H1 (cell line): ENCODE measurements at regions not wholly inside any gene's neighbourhood (a gene's known extent, or its start where the extent isn't known, plus 50 kb on each side); places are given as distances from the start of the nearest gene placed in this dataset.

Experiments used
- CTCF ChIA-PET: fragments of 300-600 bp; sonication (Branson Sonifier 250); formaldehyde crosslinking; loops from one replicate; lab custom pipeline; 2021; ENCODE audit not compliant: partially characterized antibody; lab: Charles Lee
- POLR2A ChIA-PET: fragments of 300-600 bp; sonication (Branson Sonifier 250); formaldehyde crosslinking; loops from one replicate; lab custom pipeline; 2021; ENCODE audit warnings: inconsistent platforms; ENCODE audit not compliant: partially characterized antibody; lab: Charles Lee
- DNase-seq, 2 experiments: peaks; one replicate each; pipeline versions ENCODE4 v3.0.0 to v3.0.0-alpha.2; 2010 to 2022; ENCODE audit warnings: low spot score in 2 of 2, low read depth in 1 of 2, mixed read lengths in 1 of 2
- FAIRE-seq: peaks from 2 replicates; lab custom pipeline; 2011; peaks lifted over from hg19 to GRCh38; lab: Jason Lieb, UNC
- H2AFZ ChIP-seq: 2 replicates; pipeline ENCODE4 v1.8.1; 2012; ENCODE audit warnings: low read length, inconsistent platforms
- H2AK5ac ChIP-seq: 2 replicates; pipeline ENCODE4 v1.6.1; 2013; ENCODE audit warnings: low read depth, low read length
- H2BK120ac ChIP-seq: replicated peaks from 2 replicates; pipeline ENCODE3; 2013; ENCODE audit warnings: low read depth, low read length, inconsistent platforms
- H2BK12ac ChIP-seq: 2 replicates; pipeline ENCODE4 v1.6.1; 2013; ENCODE audit warnings: low read depth, low read length
- H2BK15ac ChIP-seq: 2 replicates; pipeline ENCODE4 v1.6.1; 2013; ENCODE audit warnings: low read length
- H2BK20ac ChIP-seq: 2 replicates; pipeline ENCODE4 v1.6.1; 2013; ENCODE audit warnings: low read length
- H2BK5ac ChIP-seq: 2 replicates; pipeline ENCODE4 v1.6.1; 2013; ENCODE audit warnings: low read depth, low read length
- H3K14ac ChIP-seq: 2 replicates; pipeline ENCODE4 v1.6.1; 2013; ENCODE audit warnings: inconsistent platforms; ENCODE audit not compliant: insufficient read length
- H3K18ac ChIP-seq: 2 replicates; pipeline ENCODE4 v1.6.1; 2013; ENCODE audit warnings: low read length; ENCODE audit errors: extremely low read depth
- H3K23ac ChIP-seq: 2 replicates; pipeline ENCODE4 v1.6.1; 2013; ENCODE audit warnings: inconsistent platforms; ENCODE audit not compliant: insufficient read length
- H3K23me2 ChIP-seq: 2 replicates; pipeline ENCODE4 v1.6.1; 2013; ENCODE audit warnings: low read depth, low read length
- H3K27ac ChIP-seq: 2 replicates; pipeline ENCODE4 v1.6.1; 2011; ENCODE audit warnings: low read depth, low read length, inconsistent platforms
- H3K27me3 ChIP-seq, 4 experiments: replicated peaks in 1 of 4; 1 replicate in 1 of 4; 2 replicates in 3 of 4; pipeline versions ENCODE4 v1.6.1 to v1.8.1; 2011 to 2013; ENCODE audit warnings: low read length in 3 of 4, mild to moderate bottlenecking in 3 of 4, inconsistent platforms in 2 of 4, mixed read lengths in 2 of 4, moderate library complexity in 1 of 4; ENCODE audit not compliant: control insufficient read depth in 3 of 4, insufficient read depth in 3 of 4; ENCODE audit errors: extremely low read depth in 1 of 4
- H3K36me3 ChIP-seq, 4 experiments: 2 replicates each; pipeline versions ENCODE4 v1.6.1 to v1.8.1; 2011 to 2013; ENCODE audit warnings: mild to moderate bottlenecking in 4 of 4, low read length in 3 of 4, moderate library complexity in 2 of 4, control low read depth in 1 of 4, inconsistent platforms in 1 of 4; ENCODE audit not compliant: insufficient read depth in 4 of 4, control insufficient read depth in 2 of 4
- H3K4ac ChIP-seq: replicated peaks from 2 replicates; pipeline ENCODE3; 2013; ENCODE audit warnings: low read length, low read depth, mixed read lengths, inconsistent platforms; ENCODE audit not compliant: insufficient read length
- H3K4me1 ChIP-seq, 4 experiments: replicated peaks in 1 of 4; 1 replicate in 1 of 4; 2 replicates in 3 of 4; pipeline versions ENCODE4 v1.6.1 to v1.8.1; 2011 to 2013; ENCODE audit warnings: low read length in 3 of 4, inconsistent platforms in 2 of 4, mixed read lengths in 1 of 4; ENCODE audit not compliant: insufficient read depth in 4 of 4, control insufficient read depth in 3 of 4
- H3K4me2 ChIP-seq, 2 experiments: 2 replicates each; pipeline versions ENCODE4 v1.6.1 to v1.8.1; 2011 to 2013; ENCODE audit warnings: low read depth in 2 of 2, low read length in 2 of 2, control low read depth in 1 of 2, inconsistent platforms in 1 of 2, mild to moderate bottlenecking in 1 of 2; ENCODE audit not compliant: insufficient read depth in 1 of 2
- H3K4me3 ChIP-seq, 4 experiments: fragments of 200-600, 300-600 bp in 1 of 4; sonication (generic), shearing (Covaris generic), sonication (Bioruptor Twin) in 1 of 4; 2 replicates each; pipeline versions ENCODE4 v1.5.1 to v1.8.1; 2011 to 2016; ENCODE audit warnings: low read length in 4 of 4, low read depth in 3 of 4, control low read depth in 2 of 4, inconsistent platforms in 2 of 4, mild to moderate bottlenecking in 2 of 4, mixed read lengths in 1 of 4, moderate library complexity in 1 of 4; ENCODE audit not compliant: insufficient read depth in 2 of 4; ENCODE audit errors: extremely low read depth in 1 of 4
- H3K56ac ChIP-seq: replicated peaks from 2 replicates; pipeline ENCODE3; 2013; ENCODE audit warnings: low read depth, mild to moderate bottlenecking, mixed read lengths, low read length, inconsistent platforms; ENCODE audit not compliant: insufficient read length
- H3K79me1 ChIP-seq: 2 replicates; pipeline ENCODE4 v1.6.1; 2013; ENCODE audit warnings: low read depth, low read length, control low read depth
- H3K79me2 ChIP-seq, 2 experiments: 2 replicates each; pipeline versions ENCODE4 v1.6.1 to v1.8.1; 2012 to 2013; ENCODE audit warnings: low read length in 2 of 2, mild to moderate bottlenecking in 2 of 2, inconsistent platforms in 1 of 2; ENCODE audit not compliant: insufficient read depth in 2 of 2, control insufficient read depth in 1 of 2
- H3K9ac ChIP-seq, 4 experiments: replicated peaks in 1 of 4; 1 replicate in 1 of 4; 2 replicates in 3 of 4; pipeline versions ENCODE4 v1.6.1 to v1.8.1; 2011 to 2013; ENCODE audit warnings: low read depth in 3 of 4, low read length in 3 of 4, control low read depth in 2 of 4, mild to moderate bottlenecking in 2 of 4, moderate library complexity in 2 of 4, inconsistent platforms in 1 of 4; ENCODE audit errors: extremely low read depth in 1 of 4
- H3K9me3 ChIP-seq, 2 experiments: 2 replicates each; pipeline versions ENCODE4 v1.6.1 to v1.8.1; 2012 to 2013; ENCODE audit warnings: mild to moderate bottlenecking in 2 of 2, moderate library complexity in 2 of 2, control low read depth in 1 of 2, inconsistent platforms in 1 of 2, low read depth in 1 of 2, low read length in 1 of 2, mixed read lengths in 1 of 2; ENCODE audit not compliant: insufficient read depth in 2 of 2
- H4K20me1 ChIP-seq, 2 experiments: replicated peaks in 1 of 2; 2 replicates each; pipeline versions ENCODE3 to v1.8.1; 2011 to 2013; ENCODE audit warnings: inconsistent platforms in 2 of 2, low read length in 2 of 2, mild to moderate bottlenecking in 1 of 2; ENCODE audit not compliant: insufficient read depth in 2 of 2, control insufficient read depth in 1 of 2
- H4K5ac ChIP-seq: 2 replicates; pipeline ENCODE4 v1.6.1; 2013; ENCODE audit warnings: low read length, low read depth, mixed read lengths, inconsistent platforms; ENCODE audit not compliant: insufficient read length
- H4K8ac ChIP-seq: 2 replicates; pipeline ENCODE4 v1.8.0; 2013; ENCODE audit warnings: mild to moderate bottlenecking, moderate library complexity, low read length, inconsistent platforms; ENCODE audit not compliant: insufficient read depth; ENCODE audit errors: extremely low read depth
- H4K91ac ChIP-seq: replicated peaks from 2 replicates; pipeline ENCODE3; 2013; ENCODE audit warnings: low read length, mixed read lengths, inconsistent platforms; ENCODE audit not compliant: insufficient read length
- BACH1 ChIP-seq: IDR thresholded peaks from 2 replicates; pipeline ENCODE4 v1.6.1; 2012; ENCODE audit warnings: low read length, improper control_type of control experiment
- CREB1 ChIP-seq: IDR thresholded peaks from 2 replicates; pipeline ENCODE4 v1.6.1; 2012; ENCODE audit warnings: inconsistent platforms
- EZH2 ChIP-seq: fragments of 200-600 bp; sonication (generic); IDR thresholded peaks from 2 replicates; pipeline ENCODE4 v1.7.1; 2012; ENCODE audit warnings: low read depth, mild to moderate bottlenecking, moderate library complexity, low read length, inconsistent platforms; ENCODE audit not compliant: severe bottlenecking
- JUND ChIP-seq: IDR thresholded peaks from 2 replicates; pipeline ENCODE4 v1.6.1; 2011; ENCODE audit warnings: mild to moderate bottlenecking, improper control_type of control experiment, low read length
- PHF8 ChIP-seq: fragments of 200-600 bp; sonication (generic); conservative IDR thresholded peaks from 2 replicates; pipeline ENCODE4 v1.7.1; 2012; ENCODE audit warnings: low read depth, mild to moderate bottlenecking, inconsistent platforms, low read length, moderate library complexity
- POLR2A ChIP-seq, 2 experiments: IDR thresholded peaks; 1 replicate in 1 of 2; 2 replicates in 1 of 2; pipeline ENCODE4 v1.6.1; 2011; ENCODE audit warnings: low read depth in 2 of 2, low read length in 2 of 2, mild to moderate bottlenecking in 2 of 2; ENCODE audit errors: control extremely low read depth in 1 of 2
- RXRA ChIP-seq: IDR thresholded peaks from 2 replicates; pipeline ENCODE4 v1.6.1; 2011; ENCODE audit warnings: low read depth, mild to moderate bottlenecking, low read length, moderate library complexity; ENCODE audit not compliant: insufficient read depth
- SIN3A ChIP-seq, 2 experiments: IDR thresholded peaks in 1 of 2; conservative IDR thresholded peaks in 1 of 2; 2 replicates each; pipeline ENCODE4 v1.6.1; 2011 to 2012; ENCODE audit warnings: low read length in 2 of 2, improper control_type of control experiment in 1 of 2, low read depth in 1 of 2, mild to moderate bottlenecking in 1 of 2
- SIX5 ChIP-seq: IDR thresholded peaks from 2 replicates; pipeline ENCODE4 v1.6.1; 2011; ENCODE audit warnings: mild to moderate bottlenecking, low read depth, low read length
- SRF ChIP-seq: IDR thresholded peaks from 2 replicates; pipeline ENCODE4 v1.6.1; 2011; ENCODE audit warnings: mild to moderate bottlenecking, low read depth, low read length, moderate library complexity
- SUZ12 ChIP-seq: fragments of 200-600 bp; sonication (generic); IDR thresholded peaks from 2 replicates; pipeline ENCODE4 v1.6.1; 2012; ENCODE audit warnings: mild to moderate bottlenecking, inconsistent platforms, low read length, moderate library complexity, mixed read lengths
- TCF12 ChIP-seq: IDR thresholded peaks from 2 replicates; pipeline ENCODE4 v1.6.1; 2011; ENCODE audit warnings: low read depth, mild to moderate bottlenecking, low read length
- WGBS, 2 experiments: shearing (Covaris generic) in 1 of 2; methylation state at CpG; one replicate each; pipeline versions ENCODE4 v1.1.6 to v1.1.7; 2013 to 2015; ENCODE audit warnings: low lambda C conversion rate in 2 of 2, mixed read lengths in 2 of 2, inconsistent platforms in 1 of 2, low coverage in 1 of 2, missing lambda C conversion rate in 1 of 2; ENCODE audit not compliant: insufficient replicate concordance in 2 of 2, insufficient coverage in 1 of 2, insufficient read length in 1 of 2; ENCODE audit errors: extremely low coverage in 1 of 2, missing lambda C conversion rate in 1 of 2; 5-methylcytosine and 5-hydroxymethylcytosine counted together
- TF ChIP-seq, protein P1 (sequence below): IDR thresholded peaks from 2 replicates; pipeline ENCODE4 v1.6.1; 2012; ENCODE audit warnings: low read length, inconsistent platforms

- Histone ChIP-seq H4K8ac (no peak overlapping the region), H3K18ac (no peak overlapping the region), H3K56ac (no peak overlapping the region), H4K91ac (no peak overlapping the region), H3K9ac (no peak overlapping the region), H3K79me1 (no peaks in the 10 kb centered on the region), H2BK15ac (no peak overlapping the region; the same call in 1 of the 2 replicates), H3K36me3 (no peaks in the 10 kb centered on the region; a peak in 1 of 8 replicates), H2BK20ac (no peak overlapping the region), H2BK5ac (no peak overlapping the region), H3K4me1 (peaks cover 0 to 16% (median 9%) of the 10 kb centered on the region in 4 experiments; a peak in 4 of 7 replicates), H2BK12ac (no peak overlapping the region), H2BK120ac (peak overlapping the region; percentile 58), H4K20me1 (no peaks in the 10 kb centered on the region), H3K23ac (no peak overlapping the region), H3K23me2 (no peaks in the 10 kb centered on the region), H3K27me3 (peaks cover 0 to 5% (median 0%) of the 10 kb centered on the region in 4 experiments; a peak in 2 of 7 replicates), H3K79me2 (no peaks in the 10 kb centered on the region), H3K4ac (peak overlapping the region; percentile 80), H3K4me2 (no peak overlapping the region; a peak in 1 of 4 replicates), H3K27ac (no peak overlapping the region), H4K5ac (no peak overlapping the region), H2AFZ (no peak overlapping the region), H3K9me3 (peaks cover 0 to 4% of the 10 kb centered on the region in 2 experiments; a peak in 1 of 4 replicates), H3K4me3 (no peak overlapping the region), H3K14ac (no peak overlapping the region), H2AK5ac (no peak overlapping the region)
- POLR2A ChIA-PET: interaction anchor here (1.1 kb wide), 1 partner anchor 269 kb away, joined by 7 read pairs; no protein-coding TSS in a partner anchor
- FAIRE-seq (no peak), DNase-seq (no peak)
- WGBS, 2 experiments: 64% methylated on average over 3 of the region's 3 CpGs; no CpG with 5 or more reads in 1 of the 2 experiments
- CTCF ChIA-PET: interaction anchor here (1.3 to 2.0 kb wide), 3 partner anchors 22 to 47 kb away, joined by 3 to 7 read pairs (median 4); no protein-coding TSS in a partner anchor
- TF ChIP-seq PHF8: no peak
- TF ChIP-seq SIN3A (conservative IDR thresholded peaks at IDR 0.05 in 1 of 2, IDR thresholded peaks at IDR 0.05 in 1 of 2; ENCODE audit: low read depth in 1 of 2, low read length in 2 of 2): no peak
- TF ChIP-seq RXRA: no peak
- TF ChIP-seq TCF12: no peak
- TF ChIP-seq POLR2A (IDR thresholded peaks at IDR 0.05; ENCODE audit: control extremely low read depth in 1 of 2, low read depth in 2 of 2, low read length in 2 of 2): no peak
- no peak for TF ChIP-seq BACH1
- TF ChIP-seq CREB1: no peak
- TF ChIP-seq SIX5: no peak
- no peak for TF ChIP-seq JUND
- TF ChIP-seq EZH2: no peak
- TF ChIP-seq, protein P1, sequence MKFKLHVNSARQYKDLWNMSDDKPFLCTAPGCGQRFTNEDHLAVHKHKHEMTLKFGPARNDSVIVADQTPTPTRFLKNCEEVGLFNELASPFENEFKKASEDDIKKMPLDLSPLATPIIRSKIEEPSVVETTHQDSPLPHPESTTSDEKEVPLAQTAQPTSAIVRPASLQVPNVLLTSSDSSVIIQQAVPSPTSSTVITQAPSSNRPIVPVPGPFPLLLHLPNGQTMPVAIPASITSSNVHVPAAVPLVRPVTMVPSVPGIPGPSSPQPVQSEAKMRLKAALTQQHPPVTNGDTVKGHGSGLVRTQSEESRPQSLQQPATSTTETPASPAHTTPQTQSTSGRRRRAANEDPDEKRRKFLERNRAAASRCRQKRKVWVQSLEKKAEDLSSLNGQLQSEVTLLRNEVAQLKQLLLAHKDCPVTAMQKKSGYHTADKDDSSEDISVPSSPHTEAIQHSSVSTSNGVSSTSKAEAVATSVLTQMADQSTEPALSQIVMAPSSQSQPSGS: no peak
- TF ChIP-seq SUZ12: no peak
- no peak for TF ChIP-seq SRF
These were observed 107.2 kb downstream of the ANAPC4 start for GRCh38 chr4:25484243-25484721.
